WI38 (cell line): ENCODE measurements at regions not wholly inside any gene's neighbourhood (a gene's known extent, or its start where the extent isn't known, plus 50 kb on each side); places are given as distances from the start of the nearest gene placed in this dataset.

Source experiments
- H3K4me3 ChIP-seq: 2 replicates; pipeline ENCODE4 v1.5.1; 2011; ENCODE audit warnings: low read depth, mild to moderate bottlenecking, control low read depth, low read length
- TF ChIP-seq, protein P1 (sequence below): IDR thresholded peaks from 2 replicates; pipeline ENCODE4 v1.5.1; 2012; ENCODE audit warnings: low read depth, mild to moderate bottlenecking, control low read depth, low read length

DNA sequence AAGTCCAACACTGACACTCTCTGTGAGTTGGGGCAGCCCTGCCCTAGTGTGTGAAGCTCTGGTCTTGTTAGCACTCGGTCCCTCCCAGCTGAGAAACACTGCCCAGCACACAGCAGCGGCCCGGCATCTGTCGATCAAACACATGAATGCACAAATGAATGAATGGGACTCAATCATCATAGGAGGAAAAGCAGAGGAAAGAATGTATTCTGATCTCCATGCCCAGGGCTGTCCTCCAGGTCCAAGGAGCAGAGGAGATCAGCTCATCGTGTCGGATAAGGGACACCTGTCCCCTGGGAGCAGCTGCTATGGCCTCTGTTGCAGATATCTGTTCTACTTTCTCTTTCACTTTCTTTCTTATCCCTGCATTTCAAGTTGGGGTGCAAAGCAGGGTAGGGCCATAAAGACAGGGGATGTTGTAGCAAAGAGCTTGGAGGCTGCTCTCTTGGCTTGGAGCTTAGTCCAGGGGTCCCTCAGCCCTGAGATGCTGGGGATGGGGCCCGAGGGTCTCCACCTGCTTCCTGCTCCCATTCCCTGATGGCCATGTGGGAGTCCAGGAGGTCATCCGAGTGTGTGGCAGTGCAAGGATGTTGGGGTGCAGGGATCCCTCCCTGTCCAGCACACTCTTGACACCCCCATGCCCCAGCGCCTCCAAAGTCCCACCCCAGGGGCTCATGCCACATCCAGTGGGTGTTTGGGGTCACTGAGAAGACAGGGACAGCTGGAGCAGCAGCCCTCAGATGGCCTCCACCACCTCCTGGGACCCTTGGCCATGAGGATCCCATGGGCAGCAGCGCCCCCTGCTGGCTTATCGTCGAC is 88.2 kb downstream of the IRF8 start:
- TF ChIP-seq, protein P1, sequence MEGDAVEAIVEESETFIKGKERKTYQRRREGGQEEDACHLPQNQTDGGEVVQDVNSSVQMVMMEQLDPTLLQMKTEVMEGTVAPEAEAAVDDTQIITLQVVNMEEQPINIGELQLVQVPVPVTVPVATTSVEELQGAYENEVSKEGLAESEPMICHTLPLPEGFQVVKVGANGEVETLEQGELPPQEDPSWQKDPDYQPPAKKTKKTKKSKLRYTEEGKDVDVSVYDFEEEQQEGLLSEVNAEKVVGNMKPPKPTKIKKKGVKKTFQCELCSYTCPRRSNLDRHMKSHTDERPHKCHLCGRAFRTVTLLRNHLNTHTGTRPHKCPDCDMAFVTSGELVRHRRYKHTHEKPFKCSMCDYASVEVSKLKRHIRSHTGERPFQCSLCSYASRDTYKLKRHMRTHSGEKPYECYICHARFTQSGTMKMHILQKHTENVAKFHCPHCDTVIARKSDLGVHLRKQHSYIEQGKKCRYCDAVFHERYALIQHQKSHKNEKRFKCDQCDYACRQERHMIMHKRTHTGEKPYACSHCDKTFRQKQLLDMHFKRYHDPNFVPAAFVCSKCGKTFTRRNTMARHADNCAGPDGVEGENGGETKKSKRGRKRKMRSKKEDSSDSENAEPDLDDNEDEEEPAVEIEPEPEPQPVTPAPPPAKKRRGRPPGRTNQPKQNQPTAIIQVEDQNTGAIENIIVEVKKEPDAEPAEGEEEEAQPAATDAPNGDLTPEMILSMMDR, result no peak
- H3K4me3 ChIP-seq, result no peak overlapping the region

DNA sequence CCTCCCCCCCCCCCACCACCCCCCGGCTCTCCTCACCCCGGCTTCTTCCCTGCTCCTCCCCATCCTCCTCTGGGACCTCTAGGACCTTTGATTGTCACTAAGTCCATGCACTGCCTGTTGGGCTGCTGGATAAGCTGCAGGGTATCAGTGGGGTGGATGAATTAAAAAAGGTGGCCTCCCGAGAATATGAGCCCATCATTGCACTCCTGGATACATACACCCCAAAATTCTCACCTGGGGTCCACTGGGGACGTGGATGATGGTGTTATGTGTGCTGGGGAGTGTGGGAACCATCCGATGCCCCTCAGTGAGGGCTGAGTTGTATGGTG is 88.8 kb downstream of the IRF8 start:
- H3K4me3 ChIP-seq, result no peak overlapping the region
- TF ChIP-seq, protein P1, result no peak

DNA sequence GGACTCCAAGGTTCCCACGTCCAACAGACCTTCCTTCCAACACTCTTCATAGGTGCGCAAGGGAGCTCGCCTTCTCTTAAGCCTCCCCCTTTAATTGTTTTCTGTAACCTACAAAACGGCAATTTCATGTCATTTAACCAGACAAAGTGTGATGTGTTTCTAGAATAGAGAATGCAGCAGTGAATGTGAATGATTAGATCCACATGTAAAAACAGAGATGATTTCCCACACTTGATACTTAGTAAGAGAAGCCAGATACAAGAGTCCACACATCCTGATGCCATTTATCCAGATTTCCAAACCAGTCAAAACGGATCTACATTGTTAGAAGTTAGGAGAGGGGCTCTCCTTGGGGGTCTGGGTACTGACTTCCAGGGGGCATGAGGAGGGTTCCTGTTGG is 89.3 kb downstream of the IRF8 start:
- H3K4me3 ChIP-seq, result no peak overlapping the region
- TF ChIP-seq, protein P1, result no peak

DNA sequence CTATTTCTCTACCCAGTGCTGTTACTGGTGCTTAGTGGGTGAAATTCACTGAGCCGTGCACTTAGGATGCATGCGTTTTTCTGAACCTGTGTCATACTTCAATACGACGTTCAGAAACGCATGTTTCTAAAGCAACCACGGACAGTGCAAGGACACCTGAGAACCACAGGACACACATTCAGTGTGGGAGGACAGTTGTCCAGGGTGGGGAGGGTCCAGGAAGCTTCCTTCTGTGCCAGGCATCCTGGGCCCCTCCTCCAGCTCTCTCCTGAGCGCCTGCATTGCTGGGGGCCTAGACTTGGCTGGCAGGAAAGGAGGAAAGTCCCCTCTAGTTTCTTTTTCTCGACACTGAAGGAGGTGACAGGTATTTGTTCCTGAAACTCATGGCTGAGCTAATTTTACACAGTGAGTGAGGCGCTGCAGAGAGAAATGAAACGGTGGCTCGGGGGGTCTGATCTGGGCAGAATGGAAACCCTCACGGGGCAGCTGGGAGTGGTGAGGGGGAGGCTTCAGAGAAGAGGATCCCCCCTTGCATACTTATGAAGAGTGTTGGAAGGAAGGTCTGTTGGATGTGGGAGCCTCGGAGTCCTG is 89.9 kb downstream of the IRF8 start:
- TF ChIP-seq, protein P1, result no peak
- H3K4me3 ChIP-seq, result no peak overlapping the region

DNA sequence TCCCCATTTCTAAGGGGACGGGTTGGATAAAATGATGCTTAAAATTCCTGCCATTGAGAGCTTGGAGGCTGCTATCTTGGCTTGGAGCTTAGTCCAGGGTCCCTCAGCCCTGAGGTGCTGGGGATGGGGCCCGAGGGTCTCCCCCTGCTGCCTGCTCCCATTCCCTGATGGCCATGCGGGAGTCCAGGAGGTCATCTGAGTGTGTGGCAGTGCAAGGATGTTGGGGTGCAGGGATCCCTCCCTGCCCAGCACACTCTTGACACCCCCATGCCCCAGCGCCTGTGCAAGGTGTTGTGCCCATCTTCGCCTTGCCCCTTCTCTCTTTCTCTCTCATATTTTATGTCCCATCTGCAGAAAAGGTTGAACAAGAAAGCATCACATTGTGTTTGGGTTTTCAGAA is 90.4 kb downstream of the IRF8 start:
- no peak overlapping the region for H3K4me3 ChIP-seq
- TF ChIP-seq, protein P1, result no peak

DNA sequence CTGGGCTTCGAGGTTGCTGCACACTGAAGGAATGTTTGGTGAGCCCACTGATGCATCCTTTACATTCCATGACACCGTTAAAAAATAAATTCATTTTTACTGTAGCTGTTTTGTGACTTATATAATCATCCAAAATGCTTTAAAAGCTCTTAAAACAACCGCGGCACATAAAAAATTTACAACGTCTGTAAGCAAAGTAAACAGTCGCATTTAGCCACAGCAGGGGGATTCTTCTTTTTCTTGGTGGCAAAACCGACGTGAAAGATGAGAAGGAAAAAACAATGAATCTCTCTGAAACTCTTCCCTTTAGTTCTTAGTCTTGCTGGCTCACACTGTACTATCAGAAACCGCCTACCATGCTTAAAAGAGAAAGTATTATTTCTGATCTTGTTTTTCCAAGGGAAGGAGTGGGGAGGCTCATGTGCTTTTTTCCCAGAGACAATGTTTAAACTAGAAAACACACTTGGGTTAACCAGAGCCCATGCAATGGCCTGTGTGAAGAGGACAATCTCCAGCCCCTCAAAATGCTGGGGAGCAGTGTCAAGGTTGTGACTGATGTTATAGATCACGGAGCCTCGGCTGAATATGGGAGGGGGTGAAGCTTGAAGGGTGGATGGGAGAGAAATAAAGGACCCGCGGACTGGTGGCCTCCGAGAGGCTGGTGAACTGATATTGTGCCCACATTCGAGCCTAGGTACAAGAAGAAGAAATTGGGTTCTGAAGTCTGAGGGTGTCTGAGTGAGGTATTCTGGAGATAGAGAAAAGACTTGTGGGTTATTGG is 91.1 kb downstream of the IRF8 start:
- TF ChIP-seq, protein P1, result no peak
- H3K4me3 ChIP-seq, result no peak overlapping the region

DNA sequence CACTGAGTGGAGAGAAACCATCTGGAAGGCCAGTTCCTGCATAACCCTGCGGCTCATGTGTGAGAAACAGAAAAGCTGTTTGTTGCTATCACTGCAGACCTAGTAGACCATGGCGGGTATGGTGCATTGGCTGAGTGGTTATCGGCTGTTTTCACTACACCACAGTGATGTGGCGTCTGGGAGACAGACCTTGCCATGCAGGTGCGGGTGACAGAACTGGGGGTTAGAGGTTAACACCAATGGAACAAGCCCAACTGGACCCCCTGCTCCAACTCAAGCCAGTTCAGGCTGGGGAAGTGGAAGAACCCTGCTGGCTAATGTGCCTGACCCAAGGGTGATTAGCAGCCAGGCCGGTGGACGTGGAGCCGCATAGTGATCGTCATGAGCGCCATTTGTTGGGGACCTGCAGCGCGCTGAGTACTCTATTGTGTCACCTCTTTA is 91.9 kb downstream of the IRF8 start:
- H3K4me3 ChIP-seq, result no peak overlapping the region
- TF ChIP-seq, protein P1, result no peak
